IMR-90 (cell line): ENCODE measurements at regions not wholly inside any gene's neighbourhood (a gene's known extent, or its start where the extent isn't known, plus 50 kb on each side); places are given as distances from the start of the nearest gene placed in this dataset.

Experiments
- ATAC-seq: fragments of 200-7000 bp; cut with Tn5 transposase; 2 replicates; pipeline ENCODE4 v1.9.1; 2020; ENCODE audit warnings: low read depth, mild to moderate bottlenecking, moderate library complexity
- BruUV-seq: library from RNA; stranded (reverse); fragments of 400-500 nt; replicated peaks from 2 replicates; lab custom pipeline; 2021; lab: Mats Ljungman, UMichigan
- CTCF ChIA-PET: fragments of 300-600 bp; formaldehyde crosslinking; extraction: SDS; loops from one replicate; lab custom pipeline; 2021; ENCODE audit warnings: antibody characterized with exemption; lab: Yijun Ruan, JAX
- POLR2A ChIA-PET: fragments of 300-600 bp; sonication (Branson Sonifier 250); formaldehyde crosslinking; loops from one replicate; lab custom pipeline; 2022; ENCODE audit warnings: antibody characterized with exemption; ENCODE audit not compliant: unreplicated experiment; lab: Charles Lee
- DNase-seq: peaks from one replicate; pipeline ENCODE4 v3.0.0; 2013
- H2AFZ ChIP-seq: replicated peaks from 2 replicates; pipeline ENCODE3; 2013; ENCODE audit warnings: low read length, mild to moderate bottlenecking; ENCODE audit not compliant: poor library complexity
- H2AK5ac ChIP-seq: 2 replicates; pipeline ENCODE4 v1.6.1; 2013; ENCODE audit warnings: low read depth, low read length, inconsistent platforms
- H2AK9ac ChIP-seq: replicated peaks from 2 replicates; pipeline ENCODE3; 2013; ENCODE audit warnings: mild to moderate bottlenecking, low read depth, low read length, moderate library complexity; ENCODE audit not compliant: poor library complexity
- H2BK120ac ChIP-seq: 2 replicates; pipeline ENCODE4 v1.6.1; 2013; ENCODE audit warnings: low read depth, low read length, inconsistent platforms
- H2BK15ac ChIP-seq: 3 replicates; pipeline ENCODE4 v1.6.1; 2013; ENCODE audit warnings: low read depth, low read length, inconsistent platforms
- H2BK20ac ChIP-seq: 2 replicates; pipeline ENCODE4 v1.6.1; 2013; ENCODE audit warnings: low read depth, mild to moderate bottlenecking, inconsistent platforms, low read length, moderate library complexity
- H2BK5ac ChIP-seq: 2 replicates; pipeline ENCODE4 v1.6.1; 2013; ENCODE audit warnings: mild to moderate bottlenecking, low read depth, low read length, inconsistent platforms; ENCODE audit not compliant: poor library complexity, severe bottlenecking
- H3K14ac ChIP-seq: replicated peaks from 2 replicates; pipeline ENCODE4 v1.6.1; 2013; ENCODE audit warnings: low read depth, low read length, inconsistent platforms
- H3K18ac ChIP-seq: 2 replicates; pipeline ENCODE4 v1.6.1; 2013; ENCODE audit warnings: low read depth, low read length, control low read depth
- H3K23ac ChIP-seq: 2 replicates; pipeline ENCODE4 v1.6.1; 2013; ENCODE audit warnings: low read depth, low read length, inconsistent platforms
- H3K27ac ChIP-seq: 2 replicates; pipeline ENCODE4 v1.5.1; 2013; ENCODE audit warnings: mild to moderate bottlenecking, control low read depth, low read length; ENCODE audit not compliant: insufficient read depth
- H3K27me3 ChIP-seq: 2 replicates; pipeline ENCODE4 v1.6.1; 2013; ENCODE audit warnings: low read length; ENCODE audit not compliant: control insufficient read depth, insufficient read depth
- H3K36me3 ChIP-seq: 2 replicates; pipeline ENCODE4 v1.6.1; 2013; ENCODE audit warnings: low read length, mixed read lengths; ENCODE audit not compliant: control insufficient read depth, insufficient read depth
- H3K4ac ChIP-seq: 2 replicates; pipeline ENCODE4 v1.6.1; 2013; ENCODE audit warnings: low read depth, low read length, inconsistent platforms
- H3K4me1 ChIP-seq: 2 replicates; pipeline ENCODE4 v1.6.1; 2013; ENCODE audit warnings: low read length, mixed read lengths; ENCODE audit not compliant: control insufficient read depth, insufficient read depth
- H3K4me2 ChIP-seq: 2 replicates; pipeline ENCODE4 v1.6.1; 2013; ENCODE audit warnings: low read depth, mild to moderate bottlenecking, control low read depth, low read length, moderate library complexity
- H3K4me3 ChIP-seq: 2 replicates; pipeline ENCODE4 v1.5.1; 2013; ENCODE audit warnings: low read depth, mild to moderate bottlenecking, control low read depth, low read length, moderate library complexity; ENCODE audit not compliant: insufficient read depth
- H3K56ac ChIP-seq: 2 replicates; pipeline ENCODE4 v1.6.1; 2013; ENCODE audit warnings: low read length, inconsistent platforms; ENCODE audit not compliant: insufficient read depth; ENCODE audit errors: extremely low read depth
- H3K79me1 ChIP-seq, 2 experiments: 2 replicates each; pipeline ENCODE4 v1.6.1; 2013; ENCODE audit warnings: low read length in 2 of 2, inconsistent platforms in 1 of 2, low read depth in 1 of 2
- H3K9ac ChIP-seq: 2 replicates; pipeline ENCODE4 v1.6.1; 2013; ENCODE audit warnings: low read depth, low read length, control low read depth
- H3K9me1 ChIP-seq: 2 replicates; pipeline ENCODE4 v1.6.1; 2013; ENCODE audit warnings: low read length, inconsistent platforms; ENCODE audit not compliant: insufficient read depth
- H3K9me3 ChIP-seq: 2 replicates; pipeline ENCODE4 v1.6.1; 2013; ENCODE audit warnings: low read length; ENCODE audit not compliant: control insufficient read depth, insufficient read depth
- H4K20me1 ChIP-seq: 2 replicates; pipeline ENCODE4 v1.6.1; 2013; ENCODE audit warnings: low read length, inconsistent platforms; ENCODE audit not compliant: insufficient read depth
- H4K5ac ChIP-seq: 2 replicates; pipeline ENCODE4 v1.6.1; 2013; ENCODE audit warnings: mild to moderate bottlenecking, low read depth, low read length, control low read depth
- H4K8ac ChIP-seq, 2 experiments: 2 replicates each; pipeline ENCODE4 v1.6.1; 2013; ENCODE audit warnings: low read depth in 2 of 2, low read length in 2 of 2, control low read depth in 1 of 2, inconsistent platforms in 1 of 2
- H4K91ac ChIP-seq: 2 replicates; pipeline ENCODE4 v1.6.1; 2013; ENCODE audit warnings: low read depth, low read length, inconsistent platforms; ENCODE audit not compliant: insufficient read depth
- BHLHE40 ChIP-seq: fragments of 150-350 bp; IDR thresholded peaks from 2 replicates; pipeline ENCODE4 v1.6.1; 2016; ENCODE audit warnings: mild to moderate bottlenecking, low read depth, low read length
- CHD1 ChIP-seq: IDR thresholded peaks from 2 replicates; pipeline ENCODE4 v1.6.1; 2012; ENCODE audit warnings: low read depth, low read length, improper control_type of control experiment
- MAZ ChIP-seq: IDR thresholded peaks from 2 replicates; pipeline ENCODE4 v1.6.1; 2012; ENCODE audit warnings: low read depth, mild to moderate bottlenecking, low read length, improper control_type of control experiment, moderate library complexity, borderline replicate concordance
- MXI1 ChIP-seq: IDR thresholded peaks from 2 replicates; pipeline ENCODE4 v1.6.1; 2012; ENCODE audit warnings: low read depth, mild to moderate bottlenecking, low read length, moderate library complexity, borderline replicate concordance
- POLR2A ChIP-seq: IDR thresholded peaks from 2 replicates; pipeline ENCODE4 v1.6.1; 2012; ENCODE audit warnings: mild to moderate bottlenecking, low read depth, low read length
- RFX5 ChIP-seq: IDR thresholded peaks from 2 replicates; pipeline ENCODE4 v1.8.0; 2012; ENCODE audit warnings: low read depth, mild to moderate bottlenecking, low read length, moderate library complexity
- SMC3 ChIP-seq: fragments of 150-350 bp; IDR thresholded peaks from 2 replicates; pipeline ENCODE4 v1.6.1; 2016; ENCODE audit warnings: low read depth, mild to moderate bottlenecking, antibody characterized with exemption, low read length, moderate library complexity
- USF2 ChIP-seq: fragments of 150-350 bp; IDR thresholded peaks from 2 replicates; pipeline ENCODE4 v1.6.1; 2017; ENCODE audit warnings: mild to moderate bottlenecking, antibody characterized with exemption, low read length, low read depth
- WGBS, 2 experiments: methylation state at CpG; one replicate each; pipeline versions ENCODE4 v1.1.5 to v1.1.7; 2013; ENCODE audit warnings: missing lambda C conversion rate in 2 of 2; ENCODE audit not compliant: insufficient read length in 1 of 2; ENCODE audit errors: extremely low coverage in 2 of 2; 5-methylcytosine and 5-hydroxymethylcytosine counted together
- dilution Hi-C: fragments of 300-500 bp; cut with HindIII; formaldehyde crosslinking; loops from one replicate; pipeline ENCODE4 v1.14.3; 2018; ENCODE audit warnings: low sequenced_read_pairs; ENCODE audit not compliant: unreplicated experiment
- in situ Hi-C: fragments of 300-500 bp; cut with MboI; formaldehyde crosslinking; loops from 3 replicates; pipeline ENCODE4 v1.14.3; 2019; ENCODE audit warnings: low sequenced_read_pairs, inconsistent platforms, mixed read lengths
- intact Hi-C: fragments of 100-400 bp; cut with micrococcal nuclease; formaldehyde crosslinking; loops from 2 replicates; pipeline ENCODE4 v1.10.0; 2022

DNA sequence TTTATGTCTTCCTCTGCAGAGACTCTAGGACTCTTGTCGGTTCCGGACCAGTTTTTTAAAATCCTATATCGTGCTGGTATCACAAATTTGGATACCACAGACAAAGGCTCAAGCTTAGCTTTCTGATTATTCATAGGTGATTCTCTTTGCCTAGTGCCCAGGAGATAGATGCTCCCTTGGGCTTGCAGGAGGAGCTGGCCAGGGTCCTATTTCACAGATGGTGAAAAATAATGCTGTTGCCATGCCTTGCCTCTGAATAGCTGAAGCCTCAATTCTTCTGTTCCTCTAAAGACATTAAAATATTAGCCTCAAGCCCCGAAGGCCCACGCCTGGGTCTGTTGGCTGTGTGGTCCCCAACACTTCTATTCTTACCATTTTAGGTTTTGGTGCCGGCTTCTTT is 123.9 kb upstream of the BACH2 start:
- CTCF ChIA-PET, result no interaction called here
- peaks cover 11% of the 10 kb centered on the region for H3K27me3 ChIP-seq
- no peak for DNase-seq
- H3K23ac ChIP-seq, result no peak overlapping the region
- in situ Hi-C loops (no loop called here), dilution Hi-C loops (no loop called here), intact Hi-C loops (no loop called here)
- no peaks in the 10 kb centered on the region for H3K79me1 ChIP-seq
- H3K14ac ChIP-seq, result no peak overlapping the region
- no peak overlapping the region for H2BK5ac ChIP-seq
- BruUV-seq, result no TSS peak
- H4K20me1 ChIP-seq, result no peaks in the 10 kb centered on the region
- POLR2A ChIA-PET, result no interaction called here
- no peak overlapping the region for H3K9ac ChIP-seq
- no peaks in the 10 kb centered on the region for H3K36me3 ChIP-seq
- H2AK9ac ChIP-seq, result no peak overlapping the region
- no peak overlapping the region for H2BK15ac ChIP-seq
- 67% methylated on average over 3 of the region's 6 CpGs; no CpG with 5 or more reads in 1 of the 2 experiments for WGBS, 2 experiments
- ATAC-seq, result no peak
- H4K8ac ChIP-seq, result no peak overlapping the region
- H4K91ac ChIP-seq, result no peak overlapping the region
- H3K9me3 ChIP-seq, result no peaks in the 10 kb centered on the region
- H2BK20ac ChIP-seq, result no peak overlapping the region
- no peak overlapping the region for H4K5ac ChIP-seq
- H2AFZ ChIP-seq, result no peak overlapping the region
- H3K56ac ChIP-seq, result no peak overlapping the region
- no peak overlapping the region for H3K4me2 ChIP-seq
- H3K27ac ChIP-seq, result no peak overlapping the region
- no peak overlapping the region for H3K4me3 ChIP-seq
- no peaks in the 10 kb centered on the region for H3K9me1 ChIP-seq
- H2AK5ac ChIP-seq, result no peak overlapping the region
- H3K4ac ChIP-seq, result no peak overlapping the region
- TF ChIP-seq SMC3 (no peak), USF2 (no peak), RFX5 (no peak), CHD1 (no peak), MXI1 (no peak), BHLHE40 (no peak), POLR2A (no peak), MAZ (no peak)
- no peak overlapping the region for H3K18ac ChIP-seq
- no peak overlapping the region for H2BK120ac ChIP-seq
- no peaks in the 10 kb centered on the region for H3K4me1 ChIP-seq
